Cardiac fibroblast (primary cell): ENCODE measurements at regions not wholly inside any gene's neighbourhood (a gene's known extent, or its start where the extent isn't known, plus 50 kb on each side); places are given as distances from the start of the nearest gene placed in this dataset.

ENCODE experiments used
- DNase-seq, 2 donors: peaks; one replicate each; pipeline versions ENCODE4 v3.0.0 to v3.0.0-alpha.2; 2010; ENCODE audit warnings: low read depth in 2 of 2
- H3K4me3 ChIP-seq, 2 donors: replicated peaks in 1 of 2; 1 replicate in 1 of 2; 2 replicates in 1 of 2; pipeline ENCODE4 v1.5.1; 2011; ENCODE audit warnings: low read depth in 2 of 2, low read length in 2 of 2, mild to moderate bottlenecking in 2 of 2, moderate library complexity in 1 of 2
- CTCF ChIP-seq: IDR thresholded peaks from one replicate; pipeline ENCODE4 v1.5.1; 2011; ENCODE audit warnings: low read depth, mild to moderate bottlenecking, low read length, inconsistent platforms

GRCh38 chr18:64659196-64659595, 510.3 kb upstream of the LINC00305 start:
- no peak overlapping the region for H3K4me3 ChIP-seq
- TF ChIP-seq CTCF: no peak
- DNase-seq: no peak

- no peak for TF ChIP-seq CTCF
- no peak overlapping the region for H3K4me3 ChIP-seq
- DNase-seq: no peak
Measured at GRCh38 chr18:64653068-64653467, 504.2 kb upstream of the LINC00305 start.

- no peak for DNase-seq
- TF ChIP-seq CTCF: no peak
- no peak overlapping the region for H3K4me3 ChIP-seq
Measured at GRCh38 chr18:64650068-64650467, 501.2 kb upstream of the LINC00305 start.

- no peak for TF ChIP-seq CTCF
- no peak for DNase-seq
- H3K4me3 ChIP-seq: no peak overlapping the region
Measured at GRCh38 chr18:64645753-64646152, 496.9 kb upstream of the LINC00305 start.

- TF ChIP-seq CTCF: no peak
- no peak for DNase-seq
- H3K4me3 ChIP-seq: no peak overlapping the region
Measured at GRCh38 chr18:64639536-64639935, 490.6 kb upstream of the LINC00305 start.

GRCh38 chr18:64620971-64621560, 472.2 kb upstream of the LINC00305 start:
- no peak for DNase-seq
- TF ChIP-seq CTCF: no peak
- no peak overlapping the region for H3K4me3 ChIP-seq

- DNase-seq: no peak
- TF ChIP-seq CTCF: no peak
- H3K4me3 ChIP-seq: no peak overlapping the region
Measured at GRCh38 chr18:64618390-64618789, 469.5 kb upstream of the LINC00305 start.
